ENCODE measurements at regions not wholly inside any gene's neighbourhood (a gene's known extent, or its start where the extent isn't known, plus 50 kb on each side); places are given as distances from the start of the nearest gene placed in this dataset.

GRCh38 chr5:30832519-30832918 is 361.0 kb upstream of the CDH6 start:
- TF ChIP-seq CTCF (IDR thresholded peaks at IDR 0.05) (no peak), POLR2A (IDR thresholded peaks at IDR 0.05) (no peak)

All from testis (tissue), 2 donors.